PFSK-1 (cell line): ENCODE measurements at regions not wholly inside any gene's neighbourhood (a gene's known extent, or its start where the extent isn't known, plus 50 kb on each side); places are given as distances from the start of the nearest gene placed in this dataset.

ENCODE experiments used
- POLR2AphosphoS5 ChIP-seq: IDR thresholded peaks from 2 replicates; pipeline ENCODE4 v1.6.1; 2012; ENCODE audit warnings: low read depth, mild to moderate bottlenecking, control low read depth, low read length, moderate library complexity
- REST ChIP-seq, 2 experiments: IDR thresholded peaks; 2 replicates each; pipeline versions ENCODE4 v1.6.1 to v1.8.0; 2011 to 2012; ENCODE audit warnings: low read depth in 2 of 2, low read length in 2 of 2, control low read depth in 1 of 2, inconsistent platforms in 1 of 2, mild to moderate bottlenecking in 1 of 2, moderate library complexity in 1 of 2; ENCODE audit not compliant: insufficient read depth in 1 of 2

GRCh38 chr4:156255230-156256007, 301.8 kb upstream of the CTSO start:
- TF ChIP-seq POLR2AphosphoS5 (no peak), REST (IDR thresholded peaks at IDR 0.05; ENCODE audit: insufficient read depth in 1 of 2, low read depth in 2 of 2, low read length in 2 of 2) (no peak)
